HG02938 (cell line): ENCODE measurements at regions not wholly inside any gene's neighbourhood (a gene's known extent, or its start where the extent isn't known, plus 50 kb on each side); places are given as distances from the start of the nearest gene placed in this dataset.

Source experiments
- ATAC-seq: cut with Tn5 transposase; IDR thresholded peaks from one replicate; pipeline ENCODE4 v1.9.1; 2021; ENCODE audit warnings: mild to moderate bottlenecking, moderate library complexity; ENCODE audit not compliant: unreplicated experiment

DNA sequence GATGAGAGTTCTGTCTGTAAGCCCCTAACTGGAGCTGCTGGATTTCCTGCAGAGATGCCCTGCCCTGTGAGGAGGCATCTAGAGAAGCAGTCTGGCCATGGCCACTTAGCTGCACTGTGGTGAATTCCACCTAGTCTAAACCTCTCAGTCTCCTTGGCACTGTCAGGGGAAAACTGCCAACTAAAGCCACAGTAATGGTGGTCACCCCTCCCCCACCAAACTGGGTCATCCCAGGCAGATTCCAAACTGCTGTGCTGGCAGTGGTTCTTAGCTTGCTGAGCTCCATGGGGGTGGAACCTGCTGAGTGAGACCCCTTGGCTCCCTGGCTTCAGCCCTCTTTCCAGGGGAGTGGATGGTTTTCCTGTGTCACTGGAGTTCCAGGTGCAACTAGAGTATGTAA is 740.6 kb downstream of the RWDD3 start:
- ATAC-seq, result no peak

GRCh38 chr1:95982711-95983110 is 738.9 kb upstream of the PTBP2 start:
- ATAC-seq, result no peak

GRCh38 chr1:95983831-95984230 is 737.8 kb upstream of the PTBP2 start:
- ATAC-seq, result no peak

DNA sequence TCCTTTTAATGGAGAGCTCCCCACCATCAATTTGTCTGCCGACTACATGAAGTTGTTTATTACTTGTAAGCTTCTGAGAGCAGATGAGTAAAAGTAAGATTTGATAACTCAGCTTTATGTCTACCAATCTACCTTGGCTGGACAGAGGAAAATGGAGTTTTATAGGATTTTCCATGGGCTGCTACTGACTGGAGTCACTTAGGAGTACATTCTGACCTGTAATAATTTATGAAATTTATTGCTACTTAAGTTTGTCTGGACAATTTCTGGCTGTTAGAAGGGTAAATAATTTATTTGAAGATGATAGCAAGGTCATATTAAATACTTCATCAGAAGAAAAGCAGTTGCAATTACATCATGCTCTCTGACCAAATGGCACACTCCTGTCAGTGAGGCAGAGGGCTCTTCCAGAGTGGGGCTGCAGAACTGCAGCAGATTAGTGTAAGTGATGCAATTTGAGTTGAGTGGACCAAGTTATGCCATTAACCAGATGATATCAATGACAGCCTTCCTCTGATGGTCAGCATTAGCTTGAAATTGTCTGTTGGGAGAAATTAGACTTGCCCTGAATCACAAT is 736.7 kb upstream of the PTBP2 start:
- no peak for ATAC-seq

- ATAC-seq, result no peak
Measured at GRCh38 chr1:95990033-95990432, 731.6 kb upstream of the PTBP2 start.

DNA sequence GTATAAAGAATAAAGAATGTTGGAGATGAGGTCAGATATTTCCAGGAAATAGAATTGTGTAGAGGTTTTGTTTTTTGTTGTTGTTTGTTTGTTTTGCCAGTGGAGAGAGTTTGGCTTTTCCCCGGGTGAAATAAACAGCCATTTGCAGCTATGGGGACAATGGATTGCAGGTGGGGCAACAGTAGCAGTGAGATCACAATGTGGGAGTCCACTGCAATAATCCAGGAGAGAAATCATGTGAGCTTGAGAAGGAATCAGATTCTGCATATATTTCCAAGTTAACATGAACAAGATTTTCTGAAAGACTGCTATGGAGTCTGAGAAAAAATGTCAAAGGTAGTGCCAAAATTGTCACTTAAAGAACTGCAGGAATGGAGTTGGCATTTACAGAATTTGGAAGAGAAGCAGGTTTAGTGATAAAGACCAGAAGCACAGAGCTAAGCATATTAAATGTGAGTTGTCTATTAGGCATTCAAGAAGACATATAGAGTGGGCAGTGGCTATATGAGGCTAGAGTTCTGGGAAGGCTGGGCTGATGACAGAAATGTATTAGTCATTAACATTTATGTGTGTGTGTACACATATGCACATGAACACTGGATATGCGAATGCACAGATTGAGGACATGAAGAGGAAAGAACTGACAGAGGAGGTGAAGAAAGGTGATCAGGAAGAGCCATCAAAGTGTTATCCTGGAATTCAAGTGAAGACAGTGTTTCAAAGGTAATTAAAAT is 729.6 kb upstream of the PTBP2 start:
- no peak for ATAC-seq

DNA sequence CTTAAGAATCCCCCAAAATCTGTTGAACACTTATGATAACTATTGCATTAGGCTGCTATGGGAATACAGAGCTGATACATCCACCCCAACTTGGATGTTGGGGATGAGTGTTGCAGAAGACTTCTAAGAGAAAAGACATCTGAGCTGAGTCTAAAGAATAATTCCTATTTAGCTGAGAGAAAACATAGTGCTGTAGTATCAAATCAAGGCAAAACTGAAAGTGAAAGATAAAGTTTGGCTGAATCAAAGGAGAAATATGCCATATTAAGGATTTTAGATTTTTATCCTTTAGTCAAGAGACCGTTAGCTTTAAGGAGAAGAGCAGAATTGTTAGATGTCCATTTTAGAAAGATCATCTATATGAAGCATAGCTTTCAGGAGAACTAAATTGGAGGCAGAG is 726.9 kb upstream of the PTBP2 start:
- ATAC-seq, result no peak

GRCh38 chr1:96002201-96002600 is 719.4 kb upstream of the PTBP2 start:
- no peak for ATAC-seq

DNA sequence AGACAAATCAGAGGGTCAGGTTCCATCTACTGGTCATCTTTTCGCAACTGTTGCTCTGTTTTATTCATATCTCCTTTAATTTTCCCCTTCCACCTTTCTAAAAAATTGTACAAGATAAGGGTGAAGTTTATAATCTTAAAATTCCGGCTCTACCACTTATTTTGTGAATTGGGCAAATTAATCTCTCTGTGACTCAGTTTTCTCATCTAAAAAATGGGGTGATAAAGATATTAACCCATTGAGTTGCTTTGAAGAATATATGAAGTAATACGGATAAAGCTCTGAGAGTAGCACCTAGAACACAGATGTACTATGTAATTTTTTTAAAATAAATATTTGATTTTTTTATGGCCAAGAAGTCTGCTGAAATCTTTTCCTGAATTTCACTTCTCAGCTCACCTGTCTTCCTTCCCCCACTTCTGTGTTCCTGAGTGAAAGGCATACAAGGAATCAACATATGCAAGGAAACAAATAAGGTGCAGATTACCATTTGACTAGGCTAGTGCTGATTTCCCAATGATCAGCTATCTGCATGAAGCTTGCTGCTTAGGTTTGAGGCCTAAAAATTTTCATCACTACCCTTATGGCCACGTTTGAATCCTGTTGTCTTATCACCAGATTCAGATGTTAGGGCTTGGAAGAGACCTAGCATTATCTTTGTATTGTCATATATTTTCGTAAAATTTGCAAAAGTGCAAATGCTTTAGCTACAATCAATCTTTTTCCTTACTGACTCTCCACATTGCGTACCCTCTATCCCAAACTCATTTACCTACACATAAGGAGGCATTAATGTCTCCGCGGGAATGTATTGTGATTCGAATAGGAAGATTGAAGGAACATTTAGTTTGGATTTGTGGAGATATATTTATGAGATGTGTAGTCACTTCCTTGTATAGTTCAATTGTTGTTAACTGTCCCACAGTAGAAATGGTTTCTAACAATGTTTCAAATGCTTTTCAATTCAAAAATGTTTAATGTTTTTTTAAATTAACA is 718.3 kb upstream of the PTBP2 start:
- no peak for ATAC-seq

- no peak for ATAC-seq
Measured at GRCh38 chr1:96009831-96010434, 711.7 kb upstream of the PTBP2 start.

- no peak for ATAC-seq
Measured at GRCh38 chr1:96011606-96012005, 710.0 kb upstream of the PTBP2 start.

DNA sequence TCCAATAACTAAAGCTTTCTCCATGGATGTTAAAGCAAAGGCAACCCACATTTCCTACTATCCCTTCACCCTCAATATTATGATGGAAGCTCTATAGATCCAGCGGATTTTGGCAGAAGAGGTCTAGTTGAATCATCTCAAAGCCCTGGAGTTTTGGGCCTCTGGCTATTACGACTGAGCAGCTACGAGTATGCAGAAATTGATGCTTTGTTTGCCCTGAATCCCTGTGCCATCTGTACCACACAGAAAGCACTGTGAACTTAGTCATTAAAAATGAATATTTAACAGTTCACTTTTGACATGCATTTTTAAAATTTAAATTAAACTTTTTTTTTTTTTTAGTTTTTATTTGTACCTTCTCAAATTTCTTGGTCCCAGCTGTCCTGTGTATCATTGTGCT is 705.4 kb upstream of the PTBP2 start:
- no peak for ATAC-seq

GRCh38 chr1:96020378-96020777 is 701.2 kb upstream of the PTBP2 start:
- ATAC-seq, result no peak

DNA sequence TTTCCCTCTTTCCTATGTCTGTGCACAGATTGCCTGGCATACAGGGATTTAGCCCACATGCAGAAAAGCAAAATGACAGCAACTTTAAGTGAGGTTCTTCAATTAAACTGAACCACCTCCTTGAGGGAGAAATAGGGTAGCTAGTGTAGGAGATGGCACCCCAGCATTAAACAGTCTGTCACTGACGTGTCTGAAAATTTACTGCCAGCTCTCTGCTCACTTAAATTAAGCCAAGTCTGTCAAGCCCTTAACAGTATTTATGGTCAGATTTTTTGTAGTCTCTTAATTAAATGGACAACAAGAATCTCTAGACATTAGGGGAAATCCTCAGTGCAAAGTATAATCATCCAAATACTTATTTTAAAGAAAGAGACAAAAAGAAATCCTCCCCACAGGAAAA is 696.5 kb upstream of the PTBP2 start:
- ATAC-seq, result no peak

GRCh38 chr1:96028071-96028470 is 693.5 kb upstream of the PTBP2 start:
- no peak for ATAC-seq

DNA sequence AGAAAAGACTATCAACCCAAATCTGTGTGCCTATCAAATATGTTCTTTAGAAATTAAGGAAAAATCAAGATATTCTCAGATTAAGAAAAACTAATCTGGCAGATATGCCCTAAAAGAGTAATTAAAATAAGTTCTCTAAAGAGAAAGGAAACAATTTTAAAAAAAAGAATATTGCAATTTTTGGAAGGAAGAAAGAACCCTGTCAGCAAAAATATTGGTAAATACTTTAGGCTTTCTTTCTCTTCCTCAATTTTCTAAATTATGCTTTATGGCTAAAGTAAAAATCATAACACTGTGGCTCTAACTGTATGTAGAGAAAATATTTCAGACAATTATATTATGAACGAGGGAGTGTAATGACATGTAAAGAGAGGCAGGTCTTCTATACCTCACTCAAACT is 691.3 kb upstream of the PTBP2 start:
- no peak for ATAC-seq

- ATAC-seq, result no peak
Measured at GRCh38 chr1:96034006-96034405, 687.6 kb upstream of the PTBP2 start.

- no peak for ATAC-seq
Measured at GRCh38 chr1:96036763-96037162, 684.8 kb upstream of the PTBP2 start.

GRCh38 chr1:96038636-96039035 is 682.9 kb upstream of the PTBP2 start:
- no peak for ATAC-seq

- no peak for ATAC-seq
Measured at GRCh38 chr1:96039910-96040309, 681.7 kb upstream of the PTBP2 start.

DNA sequence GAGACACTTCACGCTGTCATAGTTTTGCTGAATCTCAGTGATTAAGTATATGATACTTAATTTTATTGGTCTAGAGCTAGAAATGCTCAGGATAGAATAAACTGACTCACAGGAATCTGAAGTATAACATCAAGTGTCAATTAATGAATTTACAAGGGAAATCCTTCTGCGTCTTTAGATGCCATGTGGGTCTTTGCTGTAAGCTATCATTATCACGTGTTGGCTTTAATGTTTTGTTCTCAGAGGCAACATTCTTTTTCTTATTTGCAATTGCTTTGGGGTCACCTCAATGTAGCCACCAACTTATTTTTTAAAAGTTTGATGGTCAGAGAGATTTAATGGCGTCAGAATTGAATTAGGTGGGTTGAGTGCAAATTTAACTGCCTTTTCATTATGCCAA is 680.1 kb upstream of the PTBP2 start:
- no peak for ATAC-seq
